ENCODE measurements at regions not wholly inside any gene's neighbourhood (a gene's known extent, or its start where the extent isn't known, plus 50 kb on each side); places are given as distances from the start of the nearest gene placed in this dataset.

- DNase-seq (ENCODE audit: low read depth): no peak
- TF ChIP-seq POLR2A (IDR thresholded peaks at IDR 0.05; ENCODE audit: extremely low read depth, insufficient read length): no peak
- TF ChIP-seq MYC (IDR thresholded peaks at IDR 0.05; ENCODE audit: low read depth, low read length): no peak
- no peak for TF ChIP-seq CTCF (IDR thresholded peaks at IDR 0.05; ENCODE audit: low read depth, low read length)
- no peak overlapping the region for H3K4me3 ChIP-seq (ENCODE audit: low read depth, low read length)
These were observed 80.0 kb downstream of the TMEM30B start for GRCh38 chr14:61201171-61201570.

GRCh38 chr14:61197416-61197815, 83.7 kb downstream of the TMEM30B start:
- no peak for DNase-seq (ENCODE audit: low read depth)
- TF ChIP-seq CTCF (IDR thresholded peaks at IDR 0.05; ENCODE audit: low read depth, low read length) (no peak), MYC (IDR thresholded peaks at IDR 0.05; ENCODE audit: low read depth, low read length) (no peak), MAX (IDR thresholded peaks at IDR 0.05; ENCODE audit: low read depth, low read length) (no peak), POLR2A (IDR thresholded peaks at IDR 0.05; ENCODE audit: extremely low read depth, insufficient read length) (no peak)
- no peak overlapping the region for H3K4me3 ChIP-seq (ENCODE audit: low read depth, low read length)

GRCh38 chr14:61196792-61197191, 84.3 kb downstream of the TMEM30B start:
- TF ChIP-seq MYC (IDR thresholded peaks at IDR 0.05; ENCODE audit: low read depth, low read length): no peak
- no peak for TF ChIP-seq CTCF (IDR thresholded peaks at IDR 0.05; ENCODE audit: low read depth, low read length)
- no peak for TF ChIP-seq POLR2A (IDR thresholded peaks at IDR 0.05; ENCODE audit: extremely low read depth, insufficient read length)
- TF ChIP-seq MAX (IDR thresholded peaks at IDR 0.05; ENCODE audit: low read depth, low read length): no peak
- DNase-seq (ENCODE audit: low read depth): peak; percentile 5
- H3K4me3 ChIP-seq (ENCODE audit: low read depth, low read length): no peak overlapping the region

GRCh38 chr14:61196034-61196433, 85.1 kb downstream of the TMEM30B start:
- no peak for TF ChIP-seq MAX (IDR thresholded peaks at IDR 0.05; ENCODE audit: low read depth, low read length)
- no peak for TF ChIP-seq CTCF (IDR thresholded peaks at IDR 0.05; ENCODE audit: low read depth, low read length)
- no peak for TF ChIP-seq POLR2A (IDR thresholded peaks at IDR 0.05; ENCODE audit: extremely low read depth, insufficient read length)
- TF ChIP-seq MYC (IDR thresholded peaks at IDR 0.05; ENCODE audit: low read depth, low read length): no peak
- DNase-seq (ENCODE audit: low read depth): no peak
- no peak overlapping the region for H3K4me3 ChIP-seq (ENCODE audit: low read depth, low read length)

GRCh38 chr14:61193476-61193875, 87.7 kb downstream of the TMEM30B start:
- DNase-seq (ENCODE audit: low read depth): no peak
- TF ChIP-seq POLR2A (IDR thresholded peaks at IDR 0.05; ENCODE audit: extremely low read depth, insufficient read length) (no peak), MYC (IDR thresholded peaks at IDR 0.05; ENCODE audit: low read depth, low read length) (no peak), MAX (IDR thresholded peaks at IDR 0.05; ENCODE audit: low read depth, low read length) (no peak), CTCF (IDR thresholded peaks at IDR 0.05; ENCODE audit: low read depth, low read length) (no peak)

GRCh38 chr14:61192989-61193388, 88.1 kb downstream of the TMEM30B start:
- no peak overlapping the region for H3K4me3 ChIP-seq (ENCODE audit: low read depth, low read length)
- TF ChIP-seq MYC (IDR thresholded peaks at IDR 0.05; ENCODE audit: low read depth, low read length): no peak
- TF ChIP-seq POLR2A (IDR thresholded peaks at IDR 0.05; ENCODE audit: extremely low read depth, insufficient read length): no peak
- no peak for TF ChIP-seq MAX (IDR thresholded peaks at IDR 0.05; ENCODE audit: low read depth, low read length)
- no peak for TF ChIP-seq CTCF (IDR thresholded peaks at IDR 0.05; ENCODE audit: low read depth, low read length)
- no peak for DNase-seq (ENCODE audit: low read depth)

More at GRCh38 chr14:61193476-61193875, 87.7 kb downstream of the TMEM30B start:
- H3K4me3 ChIP-seq (ENCODE audit: low read depth, low read length): no peak overlapping the region
